SKM-1 treated with dmso at 0.1 percent for 144 hours (cell line): ENCODE measurements at regions not wholly inside any gene's neighbourhood (a gene's known extent, or its start where the extent isn't known, plus 50 kb on each side); places are given as distances from the start of the nearest gene placed in this dataset.

ENCODE experiments used
- DNase-seq: peaks from one replicate; lab custom pipeline; 2025; ENCODE audit not compliant: unreplicated experiment; lab: John Stamatoyannopoulos, UW

DNA sequence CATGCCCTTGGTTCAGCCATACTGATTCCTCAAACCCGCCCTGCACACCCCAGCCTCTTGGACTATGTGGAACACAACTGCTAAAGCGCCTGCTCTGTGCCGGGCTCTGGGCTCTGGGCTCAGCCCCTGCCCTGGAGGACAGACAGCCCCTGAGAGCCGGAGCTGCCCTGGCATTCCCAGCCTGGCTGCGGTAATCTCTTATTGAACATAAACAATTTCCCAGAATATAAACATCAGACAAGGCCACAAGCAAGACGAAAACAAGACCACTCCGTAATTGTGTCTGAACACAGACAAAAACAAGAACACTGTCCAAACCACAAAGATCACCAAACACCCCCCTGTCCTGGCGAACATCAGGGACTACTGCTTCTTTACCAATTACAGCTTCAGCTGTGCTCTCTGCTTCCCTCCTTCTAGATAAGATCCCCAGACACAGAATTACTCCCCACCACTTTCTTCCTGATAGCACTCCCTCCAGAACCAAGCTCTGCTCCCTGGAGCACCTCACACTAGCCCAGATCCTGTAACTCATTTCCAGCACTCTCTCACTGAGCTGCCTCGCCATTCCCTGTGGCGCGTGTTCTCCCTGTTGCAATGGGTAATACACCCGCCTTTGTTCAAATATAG lies 57.1 kb upstream of the TLE3 start:
- no peak for DNase-seq

DNA sequence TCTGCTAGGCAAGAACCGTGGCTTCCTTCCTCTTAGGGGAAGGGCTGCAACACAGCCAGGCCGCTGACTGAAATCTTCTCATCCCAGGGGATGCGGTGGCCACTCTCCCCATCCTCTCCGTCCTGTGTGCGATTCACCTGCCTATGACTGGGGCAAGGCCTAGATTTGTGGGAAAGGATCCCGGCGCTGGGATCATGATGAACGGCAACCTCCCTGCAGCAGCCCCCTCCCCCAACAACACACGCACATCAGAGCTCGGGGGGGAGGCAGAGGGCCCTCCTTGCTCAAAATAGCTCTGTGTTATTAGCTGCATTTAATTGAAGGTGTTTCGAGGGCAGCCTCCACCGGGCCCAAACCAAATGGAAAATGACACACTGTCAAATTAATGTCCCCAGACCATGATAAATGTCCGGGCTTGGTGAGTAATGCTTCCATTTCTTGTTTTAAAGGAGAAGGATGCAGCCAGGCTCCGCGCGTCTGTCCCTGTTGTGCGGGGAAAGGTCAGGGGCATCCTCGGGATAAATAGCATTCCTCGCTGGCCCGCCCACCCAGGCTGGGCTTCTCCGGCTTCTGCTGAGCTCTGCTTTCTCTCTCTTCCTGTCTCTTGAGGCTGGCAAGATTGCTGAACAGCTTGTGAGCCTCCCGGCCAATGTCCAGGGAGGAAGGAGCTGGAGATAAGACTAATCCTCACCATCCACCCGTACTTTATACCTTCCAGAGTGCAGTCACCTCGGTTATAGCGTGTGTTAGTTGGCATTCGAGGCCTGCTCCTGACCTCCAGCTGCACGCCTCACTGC lies 56.4 kb upstream of the TLE3 start:
- no peak for DNase-seq

DNA sequence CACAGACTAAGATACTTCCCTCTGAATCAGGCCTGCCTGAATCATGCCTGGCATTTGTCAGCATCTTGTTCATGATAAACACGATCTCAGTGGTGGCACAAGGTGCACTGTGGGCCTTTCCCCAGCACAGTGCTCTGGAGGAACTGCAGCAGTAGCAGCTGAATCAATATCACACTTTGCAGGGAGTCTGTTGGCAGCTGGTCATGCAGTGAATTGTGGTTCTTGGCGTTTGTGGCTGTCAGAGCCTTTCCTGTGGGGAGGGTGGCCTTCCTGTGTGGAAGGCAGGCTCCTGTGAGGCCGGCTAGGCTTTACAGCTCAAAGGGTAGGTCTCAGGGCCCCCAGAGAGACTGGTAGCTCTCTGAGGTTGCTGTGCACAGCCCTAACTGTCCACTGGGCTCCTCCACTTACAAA lies 54.4 kb upstream of the TLE3 start:
- DNase-seq = peak; percentile 42

DNA sequence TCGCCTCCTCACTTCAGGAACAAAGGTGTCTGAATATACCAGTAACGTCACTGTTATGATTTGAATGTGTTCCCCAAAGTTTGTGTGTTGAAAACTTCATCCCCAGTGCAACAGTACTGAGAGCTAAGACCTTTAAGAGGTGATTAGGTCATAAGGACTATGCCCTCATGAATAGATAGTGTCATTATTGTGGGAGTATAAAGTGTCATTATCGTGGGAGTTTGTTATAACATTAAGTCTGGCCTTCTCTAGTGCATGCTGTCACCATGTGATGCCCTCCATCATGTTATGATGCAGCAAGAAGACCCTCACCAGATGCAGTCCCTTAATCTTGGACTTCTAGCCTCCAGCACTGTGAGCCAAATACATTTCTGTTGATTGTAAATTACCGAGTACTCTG lies 53.7 kb upstream of the TLE3 start:
- no peak for DNase-seq

DNA sequence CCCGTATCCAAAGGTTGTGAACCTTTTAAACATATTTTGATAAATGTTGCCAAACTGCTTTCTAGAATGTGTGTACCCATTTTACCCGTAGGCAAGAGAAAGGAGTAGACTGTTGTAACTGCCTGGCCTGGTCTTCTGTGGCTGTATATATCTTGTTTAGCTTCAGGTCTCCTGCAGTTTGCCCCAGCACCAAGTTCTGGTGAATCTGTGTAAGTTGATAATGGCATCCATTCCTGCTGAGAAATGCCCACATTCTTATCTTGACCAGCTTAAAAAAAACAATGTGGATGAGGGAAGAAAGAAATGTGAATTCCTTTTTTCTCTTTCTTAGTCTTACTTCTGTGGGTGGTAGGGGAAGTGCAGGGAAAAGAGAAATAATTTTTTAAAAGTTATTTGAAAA lies 53.3 kb upstream of the TLE3 start:
- DNase-seq = no peak

DNA sequence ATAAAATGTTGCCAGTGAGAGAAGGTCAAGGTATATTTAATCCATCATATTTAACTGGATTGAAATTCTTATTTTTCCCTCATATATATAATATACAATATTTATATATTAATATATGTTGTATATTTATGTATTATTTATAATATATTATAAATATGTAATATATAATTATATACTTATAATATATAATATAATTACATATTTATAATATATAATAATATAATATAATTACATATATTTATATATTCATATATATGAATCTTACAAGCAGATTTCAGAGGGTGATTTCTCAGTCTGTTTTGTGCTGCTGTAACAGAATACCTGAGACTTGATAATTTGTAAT lies 52.7 kb upstream of the TLE3 start:
- no peak for DNase-seq

DNA sequence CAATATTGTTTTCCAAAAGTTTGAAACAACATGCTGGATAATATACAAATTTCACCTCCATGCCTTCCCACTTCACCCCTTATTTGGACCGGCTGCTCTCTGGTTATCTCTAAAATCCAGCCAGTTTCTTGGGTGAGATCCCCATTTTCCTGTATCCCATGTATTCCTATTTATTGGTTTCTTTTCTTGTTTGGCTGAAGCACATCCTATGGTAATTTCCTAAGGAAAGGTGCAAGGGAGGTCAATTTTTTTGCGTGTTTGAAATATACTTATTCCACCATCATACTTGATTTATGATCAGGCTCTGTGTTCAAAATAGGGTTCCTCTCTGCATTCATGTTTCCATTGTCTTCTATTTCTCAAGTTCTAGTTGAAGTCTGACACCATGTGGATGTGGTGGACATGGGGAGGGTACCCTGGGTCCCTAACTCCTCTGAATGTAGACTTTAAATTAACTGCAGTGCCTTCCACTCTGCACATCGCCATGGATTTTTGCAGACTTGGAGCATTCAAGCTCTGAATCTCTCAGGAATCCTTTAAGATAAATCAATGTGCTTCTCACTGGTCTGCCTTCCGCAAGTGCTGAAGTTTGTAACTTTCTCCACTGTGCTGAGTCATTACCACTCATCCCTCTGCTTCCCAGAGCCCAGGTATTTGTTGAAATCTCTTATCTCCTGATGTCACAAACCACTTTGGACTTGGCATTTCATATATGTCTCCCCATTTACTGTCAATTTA lies 52.1 kb upstream of the TLE3 start:
- no peak for DNase-seq

DNA sequence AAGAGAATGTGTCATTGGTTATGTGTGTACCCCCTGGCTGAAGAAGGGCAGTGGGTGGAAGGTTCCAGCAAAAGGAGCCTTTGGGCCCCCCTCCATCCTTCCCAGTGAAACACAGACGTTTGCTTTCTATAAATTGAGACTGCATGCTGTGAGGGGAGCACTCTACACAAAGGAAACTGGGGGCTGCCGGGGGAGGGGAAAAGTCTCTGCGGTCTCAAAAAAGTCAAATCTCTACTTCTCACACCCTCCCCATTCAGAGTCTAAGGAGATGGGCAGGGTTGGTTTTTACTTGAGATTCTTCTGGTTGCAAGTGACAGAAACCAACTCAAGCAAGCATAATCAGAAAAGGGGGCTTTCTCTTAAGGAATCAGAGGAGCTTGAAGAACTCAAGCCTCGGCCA lies 50.1 kb upstream of the TLE3 start:
- no peak for DNase-seq
